ENCODE measurements at regions not wholly inside any gene's neighbourhood (a gene's known extent, or its start where the extent isn't known, plus 50 kb on each side); places are given as distances from the start of the nearest gene placed in this dataset.
A peak's percentile ranks its signal among the peaks of the same experiment; 100 is the strongest.

- FAIRE-seq (no peak), DNase-seq (ENCODE audit: low read depth) (no peak)
- Histone ChIP-seq H3K4me3 (ENCODE audit: low read depth, low read length) (no peak overlapping the region), H3K27me3 (ENCODE audit: control insufficient read depth, insufficient read depth, low read length) (no peaks in the 10 kb centered on the region), H3K36me3 (ENCODE audit: control insufficient read depth, insufficient read depth, low read length) (no peaks in the 10 kb centered on the region)
- TF ChIP-seq CTCF (IDR thresholded peaks at IDR 0.05; ENCODE audit: insufficient read depth, low read length, severe bottlenecking), result no peak
Observed at GRCh38 chr4:136516371-136516770, 1015.9 kb downstream of the PCDH18 start.

GRCh38 chr4:136505020-136505419 is 1027.3 kb downstream of the PCDH18 start:
- H3K4me3 ChIP-seq (ENCODE audit: low read depth, low read length), result no peak overlapping the region
- H3K36me3 ChIP-seq (ENCODE audit: control insufficient read depth, insufficient read depth, low read length), result no peaks in the 10 kb centered on the region
- FAIRE-seq, result no peak
- DNase-seq (ENCODE audit: low read depth), result peak; percentile 38
- H3K27me3 ChIP-seq (ENCODE audit: control insufficient read depth, insufficient read depth, low read length), result no peaks in the 10 kb centered on the region
- no peak for TF ChIP-seq CTCF (IDR thresholded peaks at IDR 0.05; ENCODE audit: insufficient read depth, low read length, severe bottlenecking)

GRCh38 chr4:136495851-136496250 is 1036.4 kb downstream of the PCDH18 start:
- H3K36me3 ChIP-seq (ENCODE audit: control insufficient read depth, insufficient read depth, low read length), result no peaks in the 10 kb centered on the region
- H3K27me3 ChIP-seq (ENCODE audit: control insufficient read depth, insufficient read depth, low read length), result no peaks in the 10 kb centered on the region
- no peak overlapping the region for H3K4me3 ChIP-seq (ENCODE audit: low read depth, low read length)
- FAIRE-seq, result no peak
- no peak for TF ChIP-seq CTCF (IDR thresholded peaks at IDR 0.05; ENCODE audit: insufficient read depth, low read length, severe bottlenecking)
- DNase-seq (ENCODE audit: low read depth), result no peak

GRCh38 chr4:136495076-136495475 is 1037.2 kb downstream of the PCDH18 start:
- no peak overlapping the region for H3K4me3 ChIP-seq (ENCODE audit: low read depth, low read length)
- FAIRE-seq (no peak), DNase-seq (ENCODE audit: low read depth) (no peak)
- H3K36me3 ChIP-seq (ENCODE audit: control insufficient read depth, insufficient read depth, low read length), result no peaks in the 10 kb centered on the region
- no peak for TF ChIP-seq CTCF (IDR thresholded peaks at IDR 0.05; ENCODE audit: insufficient read depth, low read length, severe bottlenecking)
- no peaks in the 10 kb centered on the region for H3K27me3 ChIP-seq (ENCODE audit: control insufficient read depth, insufficient read depth, low read length)

GRCh38 chr4:136489101-136489500 is 1043.2 kb downstream of the PCDH18 start:
- TF ChIP-seq CTCF (IDR thresholded peaks at IDR 0.05; ENCODE audit: insufficient read depth, low read length, severe bottlenecking), result no peak
- DNase-seq (ENCODE audit: low read depth) (no peak), FAIRE-seq (no peak)
- Histone ChIP-seq H3K36me3 (ENCODE audit: control insufficient read depth, insufficient read depth, low read length) (no peaks in the 10 kb centered on the region), H3K27me3 (ENCODE audit: control insufficient read depth, insufficient read depth, low read length) (no peaks in the 10 kb centered on the region), H3K4me3 (ENCODE audit: low read depth, low read length) (no peak overlapping the region)

GRCh38 chr4:136484996-136485395 is 1047.3 kb downstream of the PCDH18 start:
- DNase-seq (ENCODE audit: low read depth), result no peak
- no peak for FAIRE-seq
- no peaks in the 10 kb centered on the region for H3K27me3 ChIP-seq (ENCODE audit: control insufficient read depth, insufficient read depth, low read length)
- H3K4me3 ChIP-seq (ENCODE audit: low read depth, low read length), result no peak overlapping the region
- no peaks in the 10 kb centered on the region for H3K36me3 ChIP-seq (ENCODE audit: control insufficient read depth, insufficient read depth, low read length)
- TF ChIP-seq CTCF (IDR thresholded peaks at IDR 0.05; ENCODE audit: insufficient read depth, low read length, severe bottlenecking), result no peak
